ENCODE measurements at regions not wholly inside any gene's neighbourhood (a gene's known extent, or its start where the extent isn't known, plus 50 kb on each side); places are given as distances from the start of the nearest gene placed in this dataset.

DNA sequence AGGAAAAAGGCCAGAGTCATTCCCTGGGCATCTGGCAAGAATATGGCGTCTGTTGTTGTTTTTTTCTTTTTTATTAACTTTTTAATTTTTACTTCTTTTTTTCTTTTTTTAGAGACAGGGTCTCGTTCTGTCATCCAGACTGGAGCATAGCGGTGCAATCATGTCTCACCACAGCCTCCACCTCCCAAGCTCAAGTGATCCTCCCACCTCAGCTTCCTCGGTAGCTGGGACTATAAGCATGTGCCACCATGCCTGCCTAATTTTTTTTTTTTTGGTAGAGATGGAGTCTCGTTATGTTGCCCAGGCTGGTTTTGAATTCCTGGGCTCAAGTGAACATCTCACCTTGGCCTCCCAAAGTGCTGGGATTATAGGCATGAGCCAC is 54.0 kb upstream of the PRDM11 start:
- DNase-seq: no peak

- DNase-seq: peak; percentile 49
Observed at GRCh38 chr11:45092901-45093760, 53.3 kb upstream of the PRDM11 start.

DNA sequence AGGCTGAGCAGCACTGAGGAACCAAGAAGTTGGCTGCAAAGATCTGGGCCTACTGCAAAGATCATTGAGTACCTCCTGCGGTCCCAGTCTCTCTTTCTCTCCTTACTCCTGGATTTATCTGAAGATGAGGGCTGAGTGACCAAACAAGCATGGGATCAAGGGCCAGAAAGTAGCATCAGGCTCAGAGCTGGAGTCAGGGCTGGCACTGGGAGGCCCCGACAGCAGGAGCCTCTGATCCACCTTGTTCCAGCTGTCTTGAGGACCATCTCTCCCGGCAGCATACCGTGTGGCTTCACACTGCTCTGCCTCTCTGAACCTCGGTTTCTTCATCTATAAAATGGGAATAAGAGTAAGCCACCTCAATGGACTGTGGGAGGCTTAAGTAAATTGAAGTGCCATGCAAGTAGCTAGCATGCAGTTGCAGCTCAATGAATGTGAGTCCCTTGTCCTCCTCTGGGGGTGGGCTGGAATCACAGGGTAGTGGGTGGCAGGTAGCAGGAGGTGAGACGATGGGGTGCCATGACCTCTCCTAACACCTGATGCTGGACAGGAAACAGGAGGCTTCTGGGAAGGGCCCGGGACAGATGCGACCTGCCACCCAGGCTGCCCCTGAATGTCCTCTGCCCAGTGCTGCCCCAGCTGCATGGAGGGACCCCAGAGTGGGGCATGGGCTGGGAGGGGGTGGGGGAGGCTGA is 52.5 kb upstream of the PRDM11 start:
- no peak for DNase-seq

GRCh38 chr11:45094958-45095690 is 51.3 kb upstream of the PRDM11 start:
- DNase-seq: no peak

GRCh38 chr11:45095691-45096010 is 50.8 kb upstream of the PRDM11 start:
- DNase-seq: no peak

- no peak for DNase-seq
Observed at GRCh38 chr11:45096636-45097035, 49.8 kb upstream of the PRDM11 start.

Data from activated naive CD4-positive, alpha-beta T cell treated with Interleukin-2 at 50 U/mL for 16 hours (primary cell).